ENCODE measurements at regions not wholly inside any gene's neighbourhood (a gene's known extent, or its start where the extent isn't known, plus 50 kb on each side); places are given as distances from the start of the nearest gene placed in this dataset.

- Histone ChIP-seq H3K4me2 (ENCODE audit: low read length) (no peak overlapping the region), H3K27me3 (ENCODE audit: insufficient read depth, low read length) (no peaks in the 10 kb centered on the region), H3K9ac (ENCODE audit: low read length) (no peak overlapping the region), H3K79me2 (ENCODE audit: insufficient read depth, low read length) (no peaks in the 10 kb centered on the region), H2AFZ (ENCODE audit: low read depth, low read length) (no peak overlapping the region), H4K20me1 (ENCODE audit: insufficient read depth, low read length) (no peaks in the 10 kb centered on the region), H3K9me3 (ENCODE audit: insufficient read depth, low read depth, low read length) (no peaks in the 10 kb centered on the region), H3K27ac (ENCODE audit: low read depth, low read length) (no peak overlapping the region), H3K36me3 (ENCODE audit: insufficient read depth, low read length) (no peaks in the 10 kb centered on the region), H3K4me3 (ENCODE audit: insufficient read depth, low read depth, low read length) (no peak overlapping the region), H3K4me1 (ENCODE audit: insufficient read depth, low read length) (no peaks in the 10 kb centered on the region)
- Mint-ChIP-seq H3K4me1 (ENCODE audit: low read depth, unreplicated experiment) (no peaks in the 10 kb centered on the region), H3K27me3 (ENCODE audit: low read depth, unreplicated experiment) (peaks cover 8% of the 10 kb centered on the region), H3K4me3 (ENCODE audit: unreplicated experiment) (no peak overlapping the region), H3K36me3 (ENCODE audit: low read depth, unreplicated experiment) (no peaks in the 10 kb centered on the region), H3K27ac (ENCODE audit: unreplicated experiment) (no peak overlapping the region), H3K9me3 (ENCODE audit: unreplicated experiment) (peaks cover 10% of the 10 kb centered on the region)
- no peak for FAIRE-seq
- TF ChIP-seq CTCF (IDR thresholded peaks at IDR 0.05; ENCODE audit: insufficient read depth, low read depth, low read length): no peak
- TF ChIP-seq EZH2 (IDR thresholded peaks at IDR 0.05; ENCODE audit: insufficient read depth, low read length): no peak
- DNase-seq (ENCODE audit: low read depth): no peak
Observed at GRCh38 chr12:56851462-56851861, 82.7 kb downstream of the SDR9C7 start.

DNA sequence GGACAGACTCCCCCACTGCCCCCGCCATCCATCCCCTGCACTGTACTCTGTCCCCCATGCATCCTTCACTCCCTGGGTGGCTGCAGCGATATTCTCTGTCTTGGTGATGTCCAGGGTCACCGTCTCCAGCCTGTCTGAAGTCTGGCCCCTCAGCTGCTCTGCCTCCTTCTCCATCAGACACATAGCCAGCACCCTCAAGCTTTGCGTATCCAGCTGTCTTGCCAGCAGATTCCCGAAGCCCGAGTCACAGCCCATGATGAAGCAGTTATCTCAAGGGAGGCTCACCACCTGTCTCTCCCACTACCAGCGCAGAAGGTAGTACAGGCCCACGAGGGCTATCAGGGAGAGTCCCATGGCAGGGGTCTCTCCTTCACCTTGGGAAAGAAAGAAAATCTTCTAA, 77.8 kb downstream of the HSD17B6 start:
- Histone ChIP-seq H3K36me3 (ENCODE audit: insufficient read depth, low read length) (no peaks in the 10 kb centered on the region), H3K9ac (ENCODE audit: low read length) (no peak overlapping the region), H3K27ac (ENCODE audit: low read depth, low read length) (no peak overlapping the region), H3K27me3 (ENCODE audit: insufficient read depth, low read length) (no peaks in the 10 kb centered on the region), H4K20me1 (ENCODE audit: insufficient read depth, low read length) (no peaks in the 10 kb centered on the region), H3K4me1 (ENCODE audit: insufficient read depth, low read length) (peaks cover 7% of the 10 kb centered on the region), H3K4me2 (ENCODE audit: low read length) (no peak overlapping the region), H2AFZ (ENCODE audit: low read depth, low read length) (no peak overlapping the region), H3K79me2 (ENCODE audit: insufficient read depth, low read length) (no peaks in the 10 kb centered on the region), H3K4me3 (ENCODE audit: insufficient read depth, low read depth, low read length) (no peak overlapping the region), H3K9me3 (ENCODE audit: insufficient read depth, low read depth, low read length) (no peaks in the 10 kb centered on the region)
- H3K27ac Mint-ChIP-seq (ENCODE audit: unreplicated experiment): peak overlapping the region; percentile 95
- no peak for TF ChIP-seq CTCF (IDR thresholded peaks at IDR 0.05; ENCODE audit: insufficient read depth, low read depth, low read length)
- TF ChIP-seq EZH2 (IDR thresholded peaks at IDR 0.05; ENCODE audit: insufficient read depth, low read length): no peak
- peaks cover 53% of the 10 kb centered on the region for H3K4me1 Mint-ChIP-seq (ENCODE audit: low read depth, unreplicated experiment)
- H3K4me3 Mint-ChIP-seq (ENCODE audit: unreplicated experiment): no peak overlapping the region
- FAIRE-seq (no peak), DNase-seq (ENCODE audit: low read depth) (peak; percentile 25)
- peaks cover 2% of the 10 kb centered on the region for H3K9me3 Mint-ChIP-seq (ENCODE audit: unreplicated experiment)
- H3K27me3 Mint-ChIP-seq (ENCODE audit: low read depth, unreplicated experiment): no peaks in the 10 kb centered on the region
- H3K36me3 Mint-ChIP-seq (ENCODE audit: low read depth, unreplicated experiment): no peaks in the 10 kb centered on the region

DNA sequence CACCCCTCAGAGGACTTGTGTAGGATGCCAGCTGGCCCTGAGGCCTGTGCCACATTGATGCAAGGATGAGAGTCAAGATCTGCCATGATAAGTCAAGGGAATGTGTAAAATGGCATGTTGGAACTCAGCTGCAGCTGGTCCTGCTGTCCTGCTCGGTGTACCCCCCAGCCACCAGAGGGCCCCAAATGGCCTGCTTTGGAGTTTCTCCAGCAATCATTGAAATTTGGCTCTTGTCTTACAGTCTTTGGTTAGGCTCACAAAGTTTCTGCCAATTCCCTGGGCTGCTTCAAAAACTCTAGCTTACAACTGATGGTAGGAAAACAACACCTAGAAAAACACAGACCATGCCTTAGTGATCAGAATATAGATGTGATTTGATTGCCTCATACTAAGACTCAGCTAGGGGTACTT, 76.8 kb downstream of the HSD17B6 start:
- H3K9ac ChIP-seq (ENCODE audit: low read length): no peak overlapping the region
- H3K27ac ChIP-seq (ENCODE audit: low read depth, low read length): no peak overlapping the region
- no peaks in the 10 kb centered on the region for H4K20me1 ChIP-seq (ENCODE audit: insufficient read depth, low read length)
- Mint-ChIP-seq H3K4me3 (ENCODE audit: unreplicated experiment) (peak overlapping the region; percentile 23), H3K27me3 (ENCODE audit: low read depth, unreplicated experiment) (no peaks in the 10 kb centered on the region), H3K36me3 (ENCODE audit: low read depth, unreplicated experiment) (no peaks in the 10 kb centered on the region), H3K4me1 (ENCODE audit: low read depth, unreplicated experiment) (peaks cover 57% of the 10 kb centered on the region), H3K27ac (ENCODE audit: unreplicated experiment) (peak overlapping the region; percentile 95), H3K9me3 (ENCODE audit: unreplicated experiment) (peaks cover 2% of the 10 kb centered on the region)
- TF ChIP-seq EZH2 (IDR thresholded peaks at IDR 0.05; ENCODE audit: insufficient read depth, low read length) (no peak), CTCF (IDR thresholded peaks at IDR 0.05; ENCODE audit: insufficient read depth, low read depth, low read length) (peak; percentile 25)
- H3K4me1 ChIP-seq (ENCODE audit: insufficient read depth, low read length): peaks cover 7% of the 10 kb centered on the region
- H3K9me3 ChIP-seq (ENCODE audit: insufficient read depth, low read depth, low read length): no peaks in the 10 kb centered on the region
- H3K36me3 ChIP-seq (ENCODE audit: insufficient read depth, low read length): no peaks in the 10 kb centered on the region
- no peak overlapping the region for H3K4me3 ChIP-seq (ENCODE audit: insufficient read depth, low read depth, low read length)
- peak; percentile 2 for DNase-seq (ENCODE audit: low read depth)
- FAIRE-seq: no peak
- H3K79me2 ChIP-seq (ENCODE audit: insufficient read depth, low read length): no peaks in the 10 kb centered on the region
- H3K27me3 ChIP-seq (ENCODE audit: insufficient read depth, low read length): no peaks in the 10 kb centered on the region
- no peak overlapping the region for H3K4me2 ChIP-seq (ENCODE audit: low read length)
- H2AFZ ChIP-seq (ENCODE audit: low read depth, low read length): no peak overlapping the region

Measured in astrocyte (in vitro differentiated cells and primary cell).